Glutamatergic neuron (in vitro differentiated cells): ENCODE measurements at regions not wholly inside any gene's neighbourhood (a gene's known extent, or its start where the extent isn't known, plus 50 kb on each side); places are given as distances from the start of the nearest gene placed in this dataset.

ENCODE experiments used
- DNase-seq: peaks from one replicate; pipeline ENCODE4 v3.0.0; 2022
- H3K27ac Mint-ChIP-seq: one replicate; pipeline ENCODE4 v1.8.0; 2020; ENCODE audit warnings: mild to moderate bottlenecking, mixed read lengths, inconsistent platforms; ENCODE audit not compliant: unreplicated experiment
- H3K27me3 Mint-ChIP-seq: one replicate; pipeline ENCODE4 v1.8.0; 2020; ENCODE audit warnings: mild to moderate bottlenecking, moderate library complexity, mixed read lengths, inconsistent platforms; ENCODE audit not compliant: unreplicated experiment
- H3K36me3 Mint-ChIP-seq: one replicate; pipeline ENCODE4 v1.8.0; 2020; ENCODE audit warnings: mild to moderate bottlenecking, mixed read lengths, inconsistent platforms; ENCODE audit not compliant: unreplicated experiment
- H3K4me1 Mint-ChIP-seq: one replicate; pipeline ENCODE4 v1.8.0; 2020; ENCODE audit warnings: mild to moderate bottlenecking, low read depth, mixed read lengths, inconsistent platforms; ENCODE audit not compliant: unreplicated experiment
- H3K4me3 Mint-ChIP-seq: one replicate; pipeline ENCODE4 v1.8.0; 2020; ENCODE audit warnings: mild to moderate bottlenecking, mixed read lengths, inconsistent platforms; ENCODE audit not compliant: unreplicated experiment
- H3K9me3 Mint-ChIP-seq: one replicate; pipeline ENCODE4 v1.8.0; 2020; ENCODE audit warnings: mild to moderate bottlenecking, moderate library complexity, mixed read lengths, inconsistent platforms; ENCODE audit not compliant: unreplicated experiment
- TF ChIP-seq, protein P1 (sequence below): fragments of 200-600 bp; sonication (generic); IDR thresholded peaks from one replicate; pipeline ENCODE4 v1.5.0; 2021; ENCODE audit not compliant: partially characterized antibody, unreplicated experiment

DNA sequence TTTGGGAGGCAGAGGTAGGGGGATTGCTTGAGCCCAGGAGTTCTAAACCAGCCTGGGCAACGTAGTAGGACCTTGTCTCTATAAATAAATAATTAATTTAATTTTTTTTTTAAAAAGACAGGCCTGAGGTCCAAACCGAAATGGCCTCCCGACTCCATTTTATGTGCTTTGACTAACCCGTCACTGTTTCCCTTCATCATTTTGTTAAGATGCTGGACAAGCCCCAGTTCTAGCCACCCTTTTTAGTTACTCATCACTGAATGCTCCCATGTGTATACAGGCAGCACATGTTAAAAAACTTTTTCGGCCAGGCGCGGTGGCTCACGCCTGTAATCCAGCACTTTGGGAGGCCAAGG is 83.6 kb upstream of the RESF1 start:
- Mint-ChIP-seq H3K4me1 (no peaks in the 10 kb centered on the region), H3K27me3 (peaks cover 2% of the 10 kb centered on the region), H3K36me3 (peaks cover 9% of the 10 kb centered on the region), H3K9me3 (peaks cover 8% of the 10 kb centered on the region), H3K4me3 (no peak overlapping the region), H3K27ac (no peak overlapping the region)
- DNase-seq: no peak
- TF ChIP-seq, protein P1, sequence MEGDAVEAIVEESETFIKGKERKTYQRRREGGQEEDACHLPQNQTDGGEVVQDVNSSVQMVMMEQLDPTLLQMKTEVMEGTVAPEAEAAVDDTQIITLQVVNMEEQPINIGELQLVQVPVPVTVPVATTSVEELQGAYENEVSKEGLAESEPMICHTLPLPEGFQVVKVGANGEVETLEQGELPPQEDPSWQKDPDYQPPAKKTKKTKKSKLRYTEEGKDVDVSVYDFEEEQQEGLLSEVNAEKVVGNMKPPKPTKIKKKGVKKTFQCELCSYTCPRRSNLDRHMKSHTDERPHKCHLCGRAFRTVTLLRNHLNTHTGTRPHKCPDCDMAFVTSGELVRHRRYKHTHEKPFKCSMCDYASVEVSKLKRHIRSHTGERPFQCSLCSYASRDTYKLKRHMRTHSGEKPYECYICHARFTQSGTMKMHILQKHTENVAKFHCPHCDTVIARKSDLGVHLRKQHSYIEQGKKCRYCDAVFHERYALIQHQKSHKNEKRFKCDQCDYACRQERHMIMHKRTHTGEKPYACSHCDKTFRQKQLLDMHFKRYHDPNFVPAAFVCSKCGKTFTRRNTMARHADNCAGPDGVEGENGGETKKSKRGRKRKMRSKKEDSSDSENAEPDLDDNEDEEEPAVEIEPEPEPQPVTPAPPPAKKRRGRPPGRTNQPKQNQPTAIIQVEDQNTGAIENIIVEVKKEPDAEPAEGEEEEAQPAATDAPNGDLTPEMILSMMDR: no peak

DNA sequence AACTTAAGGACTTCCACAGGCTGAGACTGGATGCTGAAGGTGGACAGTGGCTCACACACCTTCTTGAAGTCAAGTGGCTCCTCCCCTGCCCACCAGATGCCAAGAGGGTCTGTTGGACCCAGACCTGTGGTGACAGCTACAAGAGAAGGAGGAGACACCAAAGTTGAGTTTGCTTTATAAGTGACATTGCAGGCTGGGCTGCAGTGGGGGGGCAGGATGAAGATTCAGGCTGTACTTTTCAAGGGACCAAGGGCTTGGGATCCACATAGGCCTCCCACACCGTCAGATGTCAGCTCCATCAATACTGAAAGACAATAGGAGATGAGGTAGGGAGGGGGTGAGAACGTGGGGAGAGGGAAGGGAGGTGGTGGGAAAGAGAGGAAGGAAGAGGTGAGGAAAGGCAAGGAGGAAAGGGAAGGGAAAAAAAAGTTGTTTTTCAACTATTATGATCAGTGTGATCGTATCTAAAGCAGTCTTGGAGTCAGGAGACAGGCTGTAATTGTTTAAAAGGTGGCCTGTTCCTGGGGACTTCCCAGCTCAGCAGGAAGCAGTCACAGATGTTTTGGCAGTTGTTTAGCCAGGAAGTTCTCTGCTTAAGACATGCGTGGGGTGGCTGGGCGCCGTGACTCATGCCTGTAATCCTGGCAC is 84.1 kb upstream of the RESF1 start:
- H3K27me3 Mint-ChIP-seq: peaks cover 2% of the 10 kb centered on the region
- TF ChIP-seq, protein P1: no peak
- no peak overlapping the region for H3K27ac Mint-ChIP-seq
- H3K36me3 Mint-ChIP-seq: peaks cover 9% of the 10 kb centered on the region
- no peaks in the 10 kb centered on the region for H3K4me1 Mint-ChIP-seq
- DNase-seq: no peak
- H3K4me3 Mint-ChIP-seq: no peak overlapping the region
- H3K9me3 Mint-ChIP-seq: peaks cover 8% of the 10 kb centered on the region

DNA sequence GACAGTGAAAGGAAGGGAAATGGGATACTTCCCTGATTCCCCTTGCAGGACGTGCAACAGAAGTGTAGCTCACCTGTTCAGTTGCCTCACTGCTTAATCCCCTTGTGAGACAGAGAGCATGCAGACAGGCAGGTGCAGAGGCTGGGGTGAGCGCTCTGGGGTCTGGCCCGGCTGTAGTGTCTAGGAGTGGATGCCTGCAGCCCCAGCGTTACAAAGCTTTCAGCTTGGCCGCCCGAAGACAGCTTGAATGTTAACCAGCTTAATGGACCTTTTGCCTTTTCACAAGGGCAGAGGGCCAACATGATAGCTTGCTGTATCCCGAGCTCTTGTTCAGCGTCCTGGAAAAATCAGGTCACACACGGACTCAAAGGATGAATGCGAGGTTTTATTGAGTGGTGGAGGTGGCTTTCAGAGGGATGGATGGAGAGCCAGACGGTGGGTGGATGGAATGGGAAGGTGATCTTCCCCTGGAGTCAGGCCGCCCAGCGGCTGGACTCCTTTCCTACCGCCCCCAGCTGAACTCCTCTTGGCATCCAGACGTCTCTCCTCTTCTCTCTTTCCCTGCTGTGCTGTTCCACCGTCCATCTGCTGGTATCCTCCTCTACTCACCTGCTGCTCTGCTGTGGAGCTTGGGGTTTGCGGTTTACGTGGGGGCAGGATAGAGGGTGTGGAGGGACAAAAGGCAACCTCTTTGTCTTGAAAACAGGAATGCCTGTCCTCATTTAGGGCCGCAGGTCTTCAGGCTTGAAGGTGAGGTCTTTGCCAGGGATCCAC is 86.2 kb upstream of the RESF1 start:
- Mint-ChIP-seq H3K4me1 (no peaks in the 10 kb centered on the region), H3K4me3 (no peak overlapping the region), H3K27ac (no peak overlapping the region), H3K36me3 (peaks cover 9% of the 10 kb centered on the region), H3K27me3 (peaks cover 2% of the 10 kb centered on the region), H3K9me3 (peaks cover 8% of the 10 kb centered on the region)
- TF ChIP-seq, protein P1: no peak
- no peak for DNase-seq

DNA sequence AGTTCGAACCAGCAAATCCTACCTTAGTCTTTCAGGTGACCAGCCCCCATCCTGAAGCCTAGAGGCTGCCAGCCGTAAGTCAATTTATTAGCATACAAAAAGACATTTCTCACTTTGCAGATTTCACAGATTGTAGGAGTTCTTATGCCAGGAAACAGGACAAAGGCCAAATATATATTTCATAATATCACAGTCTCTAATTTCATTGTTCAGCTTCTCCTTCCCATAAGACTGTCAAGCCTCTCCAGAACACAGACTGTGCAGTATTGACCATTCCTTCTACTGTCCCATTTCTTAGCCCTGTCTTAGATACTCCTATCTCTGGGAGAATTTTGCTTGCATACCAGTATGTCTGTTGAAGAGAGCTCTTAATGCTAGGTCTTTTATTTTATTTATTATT is 89.2 kb upstream of the RESF1 start:
- H3K27me3 Mint-ChIP-seq: peaks cover 2% of the 10 kb centered on the region
- no peaks in the 10 kb centered on the region for H3K4me1 Mint-ChIP-seq
- H3K4me3 Mint-ChIP-seq: no peak overlapping the region
- H3K9me3 Mint-ChIP-seq: peaks cover 8% of the 10 kb centered on the region
- peaks cover 9% of the 10 kb centered on the region for H3K36me3 Mint-ChIP-seq
- no peak overlapping the region for H3K27ac Mint-ChIP-seq
- TF ChIP-seq, protein P1: no peak
- DNase-seq: no peak

DNA sequence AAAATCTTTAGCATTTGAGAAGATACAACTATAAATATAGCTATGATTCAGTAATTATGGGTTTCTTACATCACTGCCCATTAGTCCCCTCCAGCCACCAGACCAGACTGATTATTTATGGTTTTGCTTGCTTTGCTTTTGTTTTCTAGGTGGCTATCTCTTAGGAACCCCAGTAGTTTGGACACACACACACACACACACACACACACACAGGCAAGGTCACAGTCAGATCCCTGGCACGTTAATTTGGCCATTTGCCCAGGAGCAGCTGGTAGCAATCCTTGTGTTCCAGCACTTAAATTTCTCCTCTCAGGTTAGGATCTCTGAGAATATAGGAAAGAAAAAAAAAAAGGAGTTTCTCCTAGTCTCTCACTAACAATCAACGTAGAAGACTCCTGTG is 90.2 kb upstream of the RESF1 start:
- peaks cover 2% of the 10 kb centered on the region for H3K27me3 Mint-ChIP-seq

More for the DNA sequence above, 90.2 kb upstream of the RESF1 start:
- TF ChIP-seq, protein P1: no peak
- peaks cover 5% of the 10 kb centered on the region for H3K9me3 Mint-ChIP-seq
- H3K4me1 Mint-ChIP-seq: no peaks in the 10 kb centered on the region
- no peak overlapping the region for H3K4me3 Mint-ChIP-seq
- no peak for DNase-seq
- peaks cover 9% of the 10 kb centered on the region for H3K36me3 Mint-ChIP-seq
- no peak overlapping the region for H3K27ac Mint-ChIP-seq
